Astrocyte of the cerebellum (primary cell): ENCODE measurements at regions not wholly inside any gene's neighbourhood (a gene's known extent, or its start where the extent isn't known, plus 50 kb on each side); places are given as distances from the start of the nearest gene placed in this dataset.

ENCODE experiments used
- DNase-seq: peaks from one replicate; pipeline ENCODE4 v3.0.0-alpha.2; 2011; ENCODE audit warnings: low read depth
- H3K4me3 ChIP-seq: 2 replicates; pipeline ENCODE4 v1.5.1; 2011; ENCODE audit warnings: mild to moderate bottlenecking, low read depth, low read length, moderate library complexity
- in situ Hi-C: cut with HindIII; loops from 2 replicates; pipeline ENCODE4 v1.10.0; 2017; ENCODE audit warnings: low sequenced_read_pairs
- TF ChIP-seq, protein P1 (sequence below): IDR thresholded peaks from 2 replicates; pipeline ENCODE4 v1.5.1; 2012; ENCODE audit warnings: low read length, low read depth, moderate library complexity, mild to moderate bottlenecking; ENCODE audit errors: missing control alignments

DNA sequence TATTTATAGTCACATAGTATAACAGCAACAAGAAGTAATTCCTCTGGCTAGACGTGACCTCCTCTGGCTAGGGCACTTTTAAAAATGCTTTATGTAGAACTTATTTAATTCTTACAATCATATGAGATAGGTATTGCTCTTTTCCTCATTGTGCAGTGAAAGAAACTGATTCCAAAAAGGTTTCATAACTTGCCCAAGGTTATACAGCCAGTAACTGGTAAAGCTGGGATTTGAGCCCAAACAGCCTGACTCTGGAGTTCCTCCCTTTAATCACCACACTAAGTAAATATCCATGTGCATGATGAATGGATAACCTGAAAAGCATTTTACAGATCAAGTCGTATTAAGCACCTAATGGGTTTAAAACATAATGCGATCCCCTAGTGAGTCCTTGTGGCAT lies 214.6 kb downstream of the PRL start:
- H3K4me3 ChIP-seq, result no peak overlapping the region
- TF ChIP-seq, protein P1, sequence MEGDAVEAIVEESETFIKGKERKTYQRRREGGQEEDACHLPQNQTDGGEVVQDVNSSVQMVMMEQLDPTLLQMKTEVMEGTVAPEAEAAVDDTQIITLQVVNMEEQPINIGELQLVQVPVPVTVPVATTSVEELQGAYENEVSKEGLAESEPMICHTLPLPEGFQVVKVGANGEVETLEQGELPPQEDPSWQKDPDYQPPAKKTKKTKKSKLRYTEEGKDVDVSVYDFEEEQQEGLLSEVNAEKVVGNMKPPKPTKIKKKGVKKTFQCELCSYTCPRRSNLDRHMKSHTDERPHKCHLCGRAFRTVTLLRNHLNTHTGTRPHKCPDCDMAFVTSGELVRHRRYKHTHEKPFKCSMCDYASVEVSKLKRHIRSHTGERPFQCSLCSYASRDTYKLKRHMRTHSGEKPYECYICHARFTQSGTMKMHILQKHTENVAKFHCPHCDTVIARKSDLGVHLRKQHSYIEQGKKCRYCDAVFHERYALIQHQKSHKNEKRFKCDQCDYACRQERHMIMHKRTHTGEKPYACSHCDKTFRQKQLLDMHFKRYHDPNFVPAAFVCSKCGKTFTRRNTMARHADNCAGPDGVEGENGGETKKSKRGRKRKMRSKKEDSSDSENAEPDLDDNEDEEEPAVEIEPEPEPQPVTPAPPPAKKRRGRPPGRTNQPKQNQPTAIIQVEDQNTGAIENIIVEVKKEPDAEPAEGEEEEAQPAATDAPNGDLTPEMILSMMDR, result no peak
- in situ Hi-C loops, result no loop called here
- DNase-seq, result no peak

DNA sequence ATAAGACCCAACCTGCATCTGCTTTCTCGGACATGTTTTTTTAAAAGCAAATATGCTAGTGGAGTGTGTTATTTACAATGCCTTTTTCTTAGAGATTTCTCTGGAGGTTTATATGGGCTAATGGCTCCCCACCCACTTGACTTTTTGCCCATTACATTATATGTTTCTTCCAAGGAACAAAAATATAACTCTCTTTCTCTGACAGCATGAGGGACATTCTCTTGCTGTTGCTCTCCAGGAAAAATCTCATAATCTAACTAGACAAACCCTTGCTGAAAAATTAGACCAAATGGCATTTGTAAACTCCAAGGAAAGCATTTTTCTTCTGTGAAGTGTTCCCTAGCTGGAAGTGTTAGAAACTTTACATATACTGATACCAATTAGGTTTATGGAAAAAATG lies 213.7 kb downstream of the PRL start:
- TF ChIP-seq, protein P1, result no peak
- in situ Hi-C loops, result no loop called here
- DNase-seq, result no peak
- H3K4me3 ChIP-seq, result no peak overlapping the region

DNA sequence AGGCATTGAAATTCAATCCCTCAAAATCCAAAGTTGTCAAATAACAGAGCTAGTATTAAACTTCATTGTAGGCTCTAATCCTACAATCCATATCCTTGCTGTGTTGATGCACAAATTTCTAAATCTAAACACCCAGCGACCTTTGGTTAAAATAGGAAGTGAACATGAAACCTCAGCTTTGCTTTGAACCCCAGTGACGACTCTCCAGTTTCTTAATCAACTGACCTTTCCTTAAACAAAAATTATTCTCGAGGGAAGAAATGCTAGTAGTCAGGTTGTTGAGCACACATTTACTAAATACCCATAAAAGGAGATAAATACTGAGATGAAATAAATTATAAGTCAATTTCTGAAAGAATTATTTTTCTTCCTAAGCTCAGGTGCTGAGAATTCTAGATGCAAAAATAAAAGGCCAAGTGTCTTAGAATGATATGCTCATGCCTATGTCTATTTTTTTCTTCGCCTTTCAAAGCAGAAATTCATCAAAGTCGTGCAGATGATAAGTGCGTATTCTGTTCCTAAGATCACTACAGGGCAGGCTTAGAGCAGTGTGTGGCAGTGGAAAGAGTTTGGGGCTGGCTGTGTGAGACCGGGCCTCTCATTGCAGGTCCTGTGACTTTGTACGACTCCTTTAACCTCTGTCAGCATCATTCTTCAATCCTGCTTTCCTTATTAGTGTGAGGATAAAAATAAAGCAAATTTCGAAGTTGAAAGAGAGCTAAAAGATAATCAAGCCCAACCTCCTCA lies 208.7 kb downstream of the PRL start:
- DNase-seq, result no peak
- TF ChIP-seq, protein P1, result no peak
- in situ Hi-C loops, result no loop called here
- H3K4me3 ChIP-seq, result no peak overlapping the region

DNA sequence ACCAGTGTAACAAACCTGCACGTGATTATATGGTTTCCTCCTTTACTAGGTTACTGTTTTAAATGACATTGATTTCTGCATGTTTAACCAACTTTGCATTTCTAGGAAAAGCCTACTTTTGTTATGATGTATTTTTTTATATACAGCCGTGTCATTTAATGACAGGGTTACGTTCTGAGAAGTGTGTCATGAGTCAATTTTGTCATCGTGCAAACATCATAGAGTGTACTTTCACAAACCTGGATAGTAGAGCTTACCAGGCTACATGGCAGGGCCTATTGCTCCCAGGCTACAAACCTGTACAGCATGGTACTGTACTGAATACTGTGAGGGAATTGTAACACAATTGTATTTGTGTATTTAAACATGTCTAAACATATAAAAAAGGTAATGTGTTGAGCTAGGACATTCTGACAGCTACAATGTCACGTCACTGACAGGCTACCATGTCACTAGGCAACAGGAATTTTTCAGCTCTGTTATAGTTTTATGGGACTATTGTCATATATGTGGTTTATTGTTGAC lies 205.3 kb downstream of the PRL start:
- no peak overlapping the region for H3K4me3 ChIP-seq
- in situ Hi-C loops, result no loop called here
- TF ChIP-seq, protein P1, result no peak
- DNase-seq, result no peak

DNA sequence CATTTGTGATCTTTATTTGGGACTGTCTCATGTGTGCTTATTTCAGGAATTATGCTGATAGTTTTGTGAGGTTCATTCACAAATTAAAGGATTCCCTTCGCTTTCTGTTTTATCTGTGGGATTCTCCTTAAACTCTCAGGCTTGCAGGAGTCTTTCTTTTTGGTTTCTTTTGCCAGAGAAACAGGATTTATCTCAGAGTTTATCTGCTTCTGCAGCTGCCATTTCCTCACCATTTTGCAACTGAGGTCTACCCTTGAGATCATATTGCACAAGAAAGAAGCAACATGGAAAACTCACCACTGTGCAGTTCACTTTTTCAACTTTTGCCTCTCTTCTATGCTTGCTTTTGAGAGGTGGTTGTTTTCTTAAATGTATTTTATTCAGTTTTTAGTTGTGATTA lies 201.0 kb downstream of the PRL start:
- in situ Hi-C loops, result no loop called here
- DNase-seq, result no peak
- TF ChIP-seq, protein P1, result no peak

DNA sequence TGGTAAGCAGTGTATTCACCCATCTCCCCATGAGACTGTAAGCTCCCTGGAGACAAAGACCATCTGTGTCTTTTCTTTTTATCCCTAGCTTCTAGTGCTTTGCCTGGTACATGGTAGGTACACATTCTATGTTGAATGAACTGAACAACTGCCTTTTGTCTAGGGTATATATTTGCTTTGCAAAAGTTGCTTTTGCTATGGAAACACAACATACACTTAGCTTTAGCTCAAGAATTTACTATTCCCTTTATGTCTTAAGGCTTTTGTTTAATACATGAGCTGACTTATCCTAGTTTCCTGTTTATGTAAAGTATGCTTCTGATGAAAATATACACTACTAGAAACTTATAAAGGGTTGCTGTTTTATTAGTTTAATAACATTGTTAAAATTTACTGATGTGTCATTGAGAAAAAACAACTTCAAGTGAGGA lies 198.2 kb downstream of the PRL start:
- in situ Hi-C loops, result no loop called here
- no peak overlapping the region for H3K4me3 ChIP-seq
- DNase-seq, result no peak
- TF ChIP-seq, protein P1, result no peak

More for the DNA sequence above, 201.0 kb downstream of the PRL start:
- no peak overlapping the region for H3K4me3 ChIP-seq
